ENCODE measurements at regions not wholly inside any gene's neighbourhood (a gene's known extent, or its start where the extent isn't known, plus 50 kb on each side); places are given as distances from the start of the nearest gene placed in this dataset.

GRCh38 chr15:70507772-70508371 is 255.5 kb downstream of the UACA start:
- Histone ChIP-seq H3K4me3 (replicated peaks; ENCODE audit: insufficient read depth, low read length) (no peak overlapping the region), H3K27me3 (ENCODE audit: insufficient read depth, poor library complexity, severe bottlenecking) (no peaks in the 10 kb centered on the region), H3K27ac (replicated peaks) (peak overlapping the region; percentile 59)
- no peak for TF ChIP-seq POLR2AphosphoS5 (IDR thresholded peaks at IDR 0.05; ENCODE audit: low read depth)
- peak; percentile 80; the same call in 1 of the 2 replicates for TF ChIP-seq SPI1 (IDR thresholded peaks at IDR 0.05; ENCODE audit: borderline replicate concordance, low read depth)
- peak; percentile 69 to 87 for DNase-seq (ENCODE audit: low read depth in 1 of 2, low spot score in 1 of 2)

- H3K27ac ChIP-seq (replicated peaks): no peak overlapping the region
- H3K27me3 ChIP-seq (ENCODE audit: insufficient read depth, poor library complexity, severe bottlenecking): no peaks in the 10 kb centered on the region
- no peak overlapping the region for H3K4me3 ChIP-seq (replicated peaks; ENCODE audit: insufficient read depth, low read length)
- DNase-seq (ENCODE audit: low read depth in 1 of 2, low spot score in 1 of 2): no peak
- TF ChIP-seq CTCF (IDR thresholded peaks at IDR 0.05; ENCODE audit: insufficient read depth, low read length): no peak
Observed at GRCh38 chr15:70505936-70506912, 257.1 kb downstream of the UACA start.

GRCh38 chr15:70505411-70505919 is 257.9 kb downstream of the UACA start:
- peak overlapping the region; percentile 17; the same call in 1 of the 2 replicates for H3K27ac ChIP-seq (replicated peaks)
- no peak overlapping the region for H3K4me3 ChIP-seq (replicated peaks; ENCODE audit: insufficient read depth, low read length)
- no peaks in the 10 kb centered on the region for H3K27me3 ChIP-seq (ENCODE audit: insufficient read depth, poor library complexity, severe bottlenecking)
- TF ChIP-seq POLR2AphosphoS5 (IDR thresholded peaks at IDR 0.05; ENCODE audit: low read depth): no peak
- no peak for TF ChIP-seq REST (IDR thresholded peaks at IDR 0.05; ENCODE audit: insufficient replicate concordance, low read depth)
- no peak for TF ChIP-seq CTCF (IDR thresholded peaks at IDR 0.05; ENCODE audit: insufficient read depth, low read length)
- no peak for TF ChIP-seq GABPA (IDR thresholded peaks at IDR 0.05; ENCODE audit: low read depth)
- TF ChIP-seq SPI1 (IDR thresholded peaks at IDR 0.05; ENCODE audit: borderline replicate concordance, low read depth): no peak
- DNase-seq (ENCODE audit: low read depth in 1 of 2, low spot score in 1 of 2): peak in 1 of 2 experiments; percentile 65

- Histone ChIP-seq H3K27ac (replicated peaks) (peak overlapping the region; percentile 17; the same call in 1 of the 2 replicates), H3K27me3 (ENCODE audit: insufficient read depth, poor library complexity, severe bottlenecking) (no peaks in the 10 kb centered on the region), H3K4me3 (replicated peaks; ENCODE audit: insufficient read depth, low read length) (no peak overlapping the region)
- TF ChIP-seq CTCF (IDR thresholded peaks at IDR 0.05; ENCODE audit: insufficient read depth, low read length): no peak
- TF ChIP-seq SPI1 (IDR thresholded peaks at IDR 0.05; ENCODE audit: borderline replicate concordance, low read depth): no peak
- TF ChIP-seq POLR2AphosphoS5 (IDR thresholded peaks at IDR 0.05; ENCODE audit: low read depth): no peak
- no peak for TF ChIP-seq REST (IDR thresholded peaks at IDR 0.05; ENCODE audit: insufficient replicate concordance, low read depth)
- no peak for TF ChIP-seq GABPA (IDR thresholded peaks at IDR 0.05; ENCODE audit: low read depth)
- no peak for DNase-seq (ENCODE audit: low read depth in 1 of 2, low spot score in 1 of 2)
Observed at GRCh38 chr15:70504988-70505387, 258.4 kb downstream of the UACA start.
